T-helper 1 cell treated with Interleukin-12 subunit alpha and Interleukin-12 subunit beta and Interleukin-4 antibody, amounts not matched to agents 30 μg/mL and 1 μg/mL, for 36 hours (primary cell): ENCODE measurements at regions not wholly inside any gene's neighbourhood (a gene's known extent, or its start where the extent isn't known, plus 50 kb on each side); places are given as distances from the start of the nearest gene placed in this dataset.

ENCODE experiments used
- H3K27ac Mint-ChIP-seq: one replicate; pipeline ENCODE4 v1.8.0; 2021; ENCODE audit warnings: mild to moderate bottlenecking, mixed read lengths
- H3K27me3 Mint-ChIP-seq: one replicate; pipeline ENCODE4 v1.8.0; 2021; ENCODE audit warnings: low read depth, mixed read lengths
- H3K36me3 Mint-ChIP-seq: one replicate; pipeline ENCODE4 v1.8.0; 2021; ENCODE audit warnings: low read depth, mixed read lengths
- H3K4me1 Mint-ChIP-seq: one replicate; pipeline ENCODE4 v1.8.0; 2021; ENCODE audit warnings: low read depth, mixed read lengths
- H3K4me3 Mint-ChIP-seq: one replicate; pipeline ENCODE4 v1.8.0; 2021; ENCODE audit warnings: mild to moderate bottlenecking, moderate library complexity, mixed read lengths
- H3K9me3 Mint-ChIP-seq: one replicate; pipeline ENCODE4 v1.8.0; 2021; ENCODE audit warnings: mixed read lengths

- Mint-ChIP-seq H3K9me3 (no peaks in the 10 kb centered on the region), H3K36me3 (no peaks in the 10 kb centered on the region), H3K27me3 (peaks cover 19% of the 10 kb centered on the region), H3K27ac (no peak overlapping the region), H3K4me1 (peaks cover 6% of the 10 kb centered on the region), H3K4me3 (no peak overlapping the region)
Measured at GRCh38 chr11:72493426-72494108, 59.2 kb upstream of the CLPB start.

- Mint-ChIP-seq H3K4me3 (no peak overlapping the region), H3K27ac (no peak overlapping the region), H3K9me3 (no peaks in the 10 kb centered on the region), H3K36me3 (no peaks in the 10 kb centered on the region), H3K4me1 (peaks cover 6% of the 10 kb centered on the region), H3K27me3 (peaks cover 26% of the 10 kb centered on the region)
Measured at GRCh38 chr11:72491001-72491400, 56.7 kb upstream of the CLPB start.
